Fibroblast of villous mesenchyme (primary cell): ENCODE measurements at regions not wholly inside any gene's neighbourhood (a gene's known extent, or its start where the extent isn't known, plus 50 kb on each side); places are given as distances from the start of the nearest gene placed in this dataset.

Source experiments
- DNase-seq: peaks from one replicate; pipeline ENCODE4 v3.0.0-alpha.2; 2010; ENCODE audit warnings: low read depth
- H3K4me3 ChIP-seq: 2 replicates; pipeline ENCODE4 v1.5.1; 2011; ENCODE audit warnings: low read depth, mild to moderate bottlenecking, low read length
- TF ChIP-seq, protein P1 (sequence below): IDR thresholded peaks from 2 replicates; pipeline ENCODE4 v1.5.1; 2012; ENCODE audit warnings: low read depth, mild to moderate bottlenecking, low read length; ENCODE audit not compliant: insufficient read depth

DNA sequence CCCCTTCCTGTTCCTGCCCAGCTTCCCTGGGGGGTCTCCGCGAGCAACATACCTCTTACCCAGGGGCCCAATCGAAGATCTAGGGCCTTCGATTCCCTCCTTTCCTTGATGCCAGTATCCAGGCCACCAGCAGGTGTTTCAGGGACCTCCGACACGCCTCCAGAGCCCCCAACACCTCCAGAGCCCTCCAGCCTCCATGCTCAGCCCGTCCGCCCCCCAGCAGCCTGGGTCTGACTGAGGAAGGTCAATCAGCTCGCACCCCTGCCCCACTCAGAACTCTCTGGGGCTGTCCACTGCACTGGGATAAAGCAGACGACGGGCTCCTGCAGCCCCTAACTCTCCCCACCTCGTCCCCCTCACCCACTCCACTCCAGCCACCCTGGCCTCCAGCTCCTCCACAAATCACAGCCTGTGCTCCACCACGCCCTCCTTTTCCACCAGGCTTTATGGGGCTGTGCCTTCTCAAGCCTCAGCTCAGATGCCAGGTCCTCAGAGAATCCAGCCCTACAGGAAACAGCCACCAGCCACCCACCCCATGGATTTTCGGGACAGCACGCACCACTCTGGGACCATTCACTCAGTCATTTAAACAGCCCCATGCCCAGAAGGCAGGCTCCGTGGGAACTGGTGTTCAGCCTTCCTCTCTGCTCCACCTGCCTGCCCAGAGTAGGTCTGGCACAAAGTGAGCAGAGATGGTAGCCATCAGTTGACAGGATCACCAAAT, 247.1 kb downstream of the RBFOX3 start:
- TF ChIP-seq, protein P1, sequence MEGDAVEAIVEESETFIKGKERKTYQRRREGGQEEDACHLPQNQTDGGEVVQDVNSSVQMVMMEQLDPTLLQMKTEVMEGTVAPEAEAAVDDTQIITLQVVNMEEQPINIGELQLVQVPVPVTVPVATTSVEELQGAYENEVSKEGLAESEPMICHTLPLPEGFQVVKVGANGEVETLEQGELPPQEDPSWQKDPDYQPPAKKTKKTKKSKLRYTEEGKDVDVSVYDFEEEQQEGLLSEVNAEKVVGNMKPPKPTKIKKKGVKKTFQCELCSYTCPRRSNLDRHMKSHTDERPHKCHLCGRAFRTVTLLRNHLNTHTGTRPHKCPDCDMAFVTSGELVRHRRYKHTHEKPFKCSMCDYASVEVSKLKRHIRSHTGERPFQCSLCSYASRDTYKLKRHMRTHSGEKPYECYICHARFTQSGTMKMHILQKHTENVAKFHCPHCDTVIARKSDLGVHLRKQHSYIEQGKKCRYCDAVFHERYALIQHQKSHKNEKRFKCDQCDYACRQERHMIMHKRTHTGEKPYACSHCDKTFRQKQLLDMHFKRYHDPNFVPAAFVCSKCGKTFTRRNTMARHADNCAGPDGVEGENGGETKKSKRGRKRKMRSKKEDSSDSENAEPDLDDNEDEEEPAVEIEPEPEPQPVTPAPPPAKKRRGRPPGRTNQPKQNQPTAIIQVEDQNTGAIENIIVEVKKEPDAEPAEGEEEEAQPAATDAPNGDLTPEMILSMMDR, result no peak
- no peak for DNase-seq
- H3K4me3 ChIP-seq, result no peak overlapping the region

GRCh38 chr17:79362772-79363305, 248.0 kb downstream of the RBFOX3 start:
- TF ChIP-seq, protein P1, result no peak
- no peak for DNase-seq
- no peak overlapping the region for H3K4me3 ChIP-seq

- H3K4me3 ChIP-seq, result no peak overlapping the region
- TF ChIP-seq, protein P1, result no peak
- DNase-seq, result no peak
Observed at GRCh38 chr17:79361873-79362771, 248.7 kb downstream of the RBFOX3 start.

- TF ChIP-seq, protein P1, result no peak
- H3K4me3 ChIP-seq, result no peak overlapping the region
- DNase-seq, result no peak
Observed at GRCh38 chr17:79361221-79361734, 249.6 kb downstream of the RBFOX3 start.

GRCh38 chr17:79360196-79360595, 250.7 kb downstream of the RBFOX3 start:
- TF ChIP-seq, protein P1, result no peak
- DNase-seq, result no peak
- H3K4me3 ChIP-seq, result no peak overlapping the region

DNA sequence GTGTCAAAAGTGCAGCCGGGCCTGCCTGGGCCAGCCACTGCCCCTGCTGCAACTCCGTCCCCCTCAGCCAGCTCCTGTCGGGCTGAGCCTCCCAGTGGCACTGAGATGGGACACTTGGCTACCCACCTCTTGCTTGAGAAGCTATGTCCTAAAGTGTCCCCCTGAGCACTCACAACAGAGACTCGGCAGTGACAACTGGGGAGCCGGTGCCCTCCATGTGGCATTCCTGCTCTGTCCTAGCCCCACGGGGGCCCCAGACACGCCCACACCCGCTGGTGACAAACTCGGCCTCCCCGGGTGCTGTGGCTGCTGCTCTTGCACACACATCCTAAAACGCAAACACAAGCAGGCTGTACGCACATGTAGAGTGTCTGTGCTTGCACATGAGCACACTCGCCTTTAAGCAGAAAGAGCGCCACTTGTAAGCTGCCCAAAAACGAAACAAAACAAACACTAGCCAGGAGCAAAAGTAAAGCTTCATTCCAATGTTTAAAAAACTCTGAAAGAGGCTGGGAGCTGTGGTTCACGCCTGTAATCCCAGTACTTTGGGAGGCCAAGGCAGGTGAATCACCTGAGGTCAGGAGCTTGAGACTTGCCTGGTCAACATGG, 253.9 kb downstream of the RBFOX3 start:
- DNase-seq, result no peak
- TF ChIP-seq, protein P1, result no peak
- no peak overlapping the region for H3K4me3 ChIP-seq
